GM19455 (cell line): ENCODE measurements at regions not wholly inside any gene's neighbourhood (a gene's known extent, or its start where the extent isn't known, plus 50 kb on each side); places are given as distances from the start of the nearest gene placed in this dataset.
"Not testable (repeated sequence)": the region's sequence is repeated elsewhere in the genome, so short reads cannot be mapped to it uniquely, and the experiment has no call there.

Experiments
- ATAC-seq: cut with Tn5 transposase; IDR thresholded peaks from one replicate; pipeline ENCODE4 v1.9.1; 2021; ENCODE audit not compliant: unreplicated experiment

GRCh38 chr4:23036921-23037495, 344.3 kb downstream of the GBA3 start:
- ATAC-seq = no peak

GRCh38 chr4:23036503-23036902, 343.8 kb downstream of the GBA3 start:
- ATAC-seq = no peak

- no peak for ATAC-seq
Measured at GRCh38 chr4:23035521-23036056, 342.9 kb downstream of the GBA3 start.

GRCh38 chr4:23034731-23035130, 342.0 kb downstream of the GBA3 start:
- no peak for ATAC-seq

- no peak for ATAC-seq
Measured at GRCh38 chr4:23033796-23034195, 341.1 kb downstream of the GBA3 start.

- ATAC-seq = no peak
Measured at GRCh38 chr4:23028875-23029274, 336.1 kb downstream of the GBA3 start.

- ATAC-seq = no peak
Measured at GRCh38 chr4:23023666-23024065, 330.9 kb downstream of the GBA3 start.

GRCh38 chr4:23023121-23023520, 330.4 kb downstream of the GBA3 start:
- ATAC-seq = no peak

GRCh38 chr4:23022032-23022431, 329.3 kb downstream of the GBA3 start:
- ATAC-seq = no peak

- ATAC-seq = no peak
Measured at GRCh38 chr4:23021040-23021439, 328.3 kb downstream of the GBA3 start.

- ATAC-seq = not testable (repeated sequence)
Measured at GRCh38 chr4:23020399-23020798, 327.7 kb downstream of the GBA3 start.

- ATAC-seq = no peak
Measured at GRCh38 chr4:23016981-23017380, 324.2 kb downstream of the GBA3 start.

GRCh38 chr4:23015821-23016220, 323.1 kb downstream of the GBA3 start:
- no peak for ATAC-seq

- no peak for ATAC-seq
Measured at GRCh38 chr4:23009093-23009492, 316.4 kb downstream of the GBA3 start.

- ATAC-seq = no peak
Measured at GRCh38 chr4:23006756-23007155, 314.0 kb downstream of the GBA3 start.

- no peak for ATAC-seq
Measured at GRCh38 chr4:23005691-23006090, 313.0 kb downstream of the GBA3 start.

GRCh38 chr4:23001478-23001877, 308.7 kb downstream of the GBA3 start:
- ATAC-seq = no peak

- ATAC-seq = no peak
Measured at GRCh38 chr4:22999419-22999818, 306.7 kb downstream of the GBA3 start.

GRCh38 chr4:22997358-22998224, 304.9 kb downstream of the GBA3 start:
- ATAC-seq = no peak

GRCh38 chr4:22991576-22991975, 298.8 kb downstream of the GBA3 start:
- ATAC-seq = no peak

GRCh38 chr4:22988526-22988925, 295.8 kb downstream of the GBA3 start:
- no peak for ATAC-seq

- ATAC-seq = no peak
Measured at GRCh38 chr4:22987870-22988269, 295.1 kb downstream of the GBA3 start.
